ENCODE measurements at regions not wholly inside any gene's neighbourhood (a gene's known extent, or its start where the extent isn't known, plus 50 kb on each side); places are given as distances from the start of the nearest gene placed in this dataset.

DNA sequence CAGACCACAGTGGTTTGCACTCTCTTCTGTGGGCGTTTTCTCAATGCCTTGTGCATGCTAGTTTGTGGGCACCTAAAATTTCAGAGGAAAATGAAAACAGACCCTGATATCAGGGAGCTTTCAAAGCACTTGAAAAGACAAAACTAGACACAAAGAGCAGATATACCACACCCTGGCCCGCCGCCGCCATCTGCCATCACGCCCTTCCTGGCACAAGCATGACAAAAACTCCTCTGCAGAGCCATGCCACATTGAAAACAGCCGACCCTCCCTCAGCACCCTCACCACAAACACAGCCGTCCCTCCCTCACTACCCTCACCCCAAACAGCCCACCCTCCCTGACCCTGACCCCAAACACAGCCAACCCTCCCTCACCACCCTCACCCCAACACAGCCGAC, 84.8 kb upstream of the RAB6C start:
- H2AFZ ChIP-seq: no peak overlapping the region
- no peaks in the 10 kb centered on the region for H3F3A ChIP-seq (ENCODE audit: insufficient read depth, low read depth)
- no peaks in the 10 kb centered on the region for H3K79me2 ChIP-seq (ENCODE audit: low read depth)
- no peaks in the 10 kb centered on the region for H4K20me1 ChIP-seq (ENCODE audit: insufficient read depth)
- no peak overlapping the region for H3K4me2 ChIP-seq
- ChIA-PET POLR2A (ENCODE audit: unreplicated experiment) (no interaction called here), CTCF (no interaction called here)
- no peak for DNase-seq
- no peak overlapping the region for H3K27ac ChIP-seq
- no peaks in the 10 kb centered on the region for H3K4me1 ChIP-seq (replicated peaks; ENCODE audit: insufficient read depth)
- no peaks in the 10 kb centered on the region for H3K9me2 ChIP-seq (ENCODE audit: insufficient read depth)
- no TSS peak for BruUV-seq (replicated peaks)
- peaks cover 29% of the 10 kb centered on the region for H3K27me3 ChIP-seq (ENCODE audit: insufficient read depth, low read depth)
- H3K4me3 ChIP-seq: no peak overlapping the region
- H3K36me3 ChIP-seq (ENCODE audit: low read depth): no peaks in the 10 kb centered on the region
- no peaks in the 10 kb centered on the region for H3K9me3 ChIP-seq (ENCODE audit: insufficient read depth, low read depth)
- TF ChIP-seq, protein P1, sequence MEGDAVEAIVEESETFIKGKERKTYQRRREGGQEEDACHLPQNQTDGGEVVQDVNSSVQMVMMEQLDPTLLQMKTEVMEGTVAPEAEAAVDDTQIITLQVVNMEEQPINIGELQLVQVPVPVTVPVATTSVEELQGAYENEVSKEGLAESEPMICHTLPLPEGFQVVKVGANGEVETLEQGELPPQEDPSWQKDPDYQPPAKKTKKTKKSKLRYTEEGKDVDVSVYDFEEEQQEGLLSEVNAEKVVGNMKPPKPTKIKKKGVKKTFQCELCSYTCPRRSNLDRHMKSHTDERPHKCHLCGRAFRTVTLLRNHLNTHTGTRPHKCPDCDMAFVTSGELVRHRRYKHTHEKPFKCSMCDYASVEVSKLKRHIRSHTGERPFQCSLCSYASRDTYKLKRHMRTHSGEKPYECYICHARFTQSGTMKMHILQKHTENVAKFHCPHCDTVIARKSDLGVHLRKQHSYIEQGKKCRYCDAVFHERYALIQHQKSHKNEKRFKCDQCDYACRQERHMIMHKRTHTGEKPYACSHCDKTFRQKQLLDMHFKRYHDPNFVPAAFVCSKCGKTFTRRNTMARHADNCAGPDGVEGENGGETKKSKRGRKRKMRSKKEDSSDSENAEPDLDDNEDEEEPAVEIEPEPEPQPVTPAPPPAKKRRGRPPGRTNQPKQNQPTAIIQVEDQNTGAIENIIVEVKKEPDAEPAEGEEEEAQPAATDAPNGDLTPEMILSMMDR (conservative IDR thresholded peaks at IDR 0.05): no peak
- TF ChIP-seq EZH2 (IDR thresholded peaks at IDR 0.05; ENCODE audit: low read depth): no peak
- intact Hi-C loops (cut with micrococcal nuclease; ENCODE audit: unreplicated experiment): no loop called here

DNA sequence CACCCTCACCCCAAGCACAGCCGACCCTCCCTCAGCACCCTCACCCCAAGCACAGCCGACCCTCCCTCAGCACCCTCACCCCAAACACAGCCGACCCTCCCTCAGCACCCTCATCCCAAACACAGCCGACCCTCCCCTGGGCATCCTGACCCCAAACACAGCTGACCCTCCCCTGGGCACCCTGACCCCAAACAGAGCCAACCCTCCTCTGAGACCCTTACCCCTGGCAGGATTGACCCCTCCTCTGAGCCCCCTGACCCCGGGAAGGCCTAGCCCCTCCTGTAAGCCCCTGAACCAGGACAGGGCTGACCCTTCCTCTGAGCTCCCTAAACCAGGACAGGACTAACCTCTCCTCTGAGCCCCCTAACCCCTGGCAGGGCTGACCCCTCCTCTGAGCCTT, 84.4 kb upstream of the RAB6C start:
- H3F3A ChIP-seq (ENCODE audit: insufficient read depth, low read depth): no peaks in the 10 kb centered on the region
- H3K36me3 ChIP-seq (ENCODE audit: low read depth): no peaks in the 10 kb centered on the region
- H3K9me3 ChIP-seq (ENCODE audit: insufficient read depth, low read depth): no peaks in the 10 kb centered on the region
- no peak for TF ChIP-seq EZH2 (IDR thresholded peaks at IDR 0.05; ENCODE audit: low read depth)
- TF ChIP-seq, protein P1 (conservative IDR thresholded peaks at IDR 0.05): no peak
- DNase-seq: no peak
- ChIA-PET POLR2A (ENCODE audit: unreplicated experiment) (no interaction called here), CTCF (no interaction called here)
- no peaks in the 10 kb centered on the region for H3K79me2 ChIP-seq (ENCODE audit: low read depth)
- H3K9me2 ChIP-seq (ENCODE audit: insufficient read depth): no peaks in the 10 kb centered on the region
- no peak overlapping the region for H3K4me2 ChIP-seq
- H3K4me1 ChIP-seq (replicated peaks; ENCODE audit: insufficient read depth): no peaks in the 10 kb centered on the region
- no peak overlapping the region for H3K27ac ChIP-seq
- peaks cover 29% of the 10 kb centered on the region for H3K27me3 ChIP-seq (ENCODE audit: insufficient read depth, low read depth)
- no peaks in the 10 kb centered on the region for H4K20me1 ChIP-seq (ENCODE audit: insufficient read depth)
- no peak overlapping the region for H3K4me3 ChIP-seq
- BruUV-seq (replicated peaks): no TSS peak
- intact Hi-C loops (cut with micrococcal nuclease; ENCODE audit: unreplicated experiment): no loop called here
- no peak overlapping the region for H2AFZ ChIP-seq

DNA sequence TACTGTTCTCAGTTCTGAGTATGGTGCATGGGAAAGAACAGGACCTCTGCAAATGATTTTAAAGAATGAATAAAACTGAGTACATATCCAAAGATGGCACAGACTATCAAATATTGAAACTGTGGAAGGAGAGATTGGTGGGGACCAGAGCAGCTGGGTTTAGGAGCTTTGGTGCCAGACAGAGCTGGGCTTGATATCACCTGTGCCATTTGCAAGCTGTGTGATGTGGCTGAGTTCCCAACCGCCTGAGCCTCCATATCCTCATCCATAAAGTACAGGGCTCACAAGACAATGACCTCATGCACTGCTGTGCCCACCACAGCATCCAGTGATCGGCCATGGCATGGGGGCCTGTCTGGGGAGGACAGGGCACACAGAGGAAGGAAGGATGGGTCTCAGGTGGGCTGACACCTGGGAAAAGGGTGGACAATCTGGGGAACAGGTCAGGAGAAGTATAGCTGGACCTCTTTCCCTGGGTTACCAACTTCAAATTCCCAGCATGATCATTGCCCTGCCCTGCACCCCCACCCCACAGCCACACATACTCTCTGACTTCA, 83.9 kb upstream of the RAB6C start:
- POLR2A ChIA-PET (ENCODE audit: unreplicated experiment): no interaction called here
- no peaks in the 10 kb centered on the region for H3K9me3 ChIP-seq (ENCODE audit: insufficient read depth, low read depth)

More for the DNA sequence above, 83.9 kb upstream of the RAB6C start:
- Histone ChIP-seq H3K27me3 (ENCODE audit: insufficient read depth, low read depth) (peaks cover 29% of the 10 kb centered on the region), H3F3A (ENCODE audit: insufficient read depth, low read depth) (no peaks in the 10 kb centered on the region), H3K9me2 (ENCODE audit: insufficient read depth) (no peaks in the 10 kb centered on the region), H3K4me1 (replicated peaks; ENCODE audit: insufficient read depth) (no peaks in the 10 kb centered on the region), H3K36me3 (ENCODE audit: low read depth) (no peaks in the 10 kb centered on the region), H3K4me3 (no peak overlapping the region), H3K4me2 (no peak overlapping the region), H4K20me1 (ENCODE audit: insufficient read depth) (no peaks in the 10 kb centered on the region), H3K27ac (no peak overlapping the region), H2AFZ (no peak overlapping the region), H3K79me2 (ENCODE audit: low read depth) (no peaks in the 10 kb centered on the region)
- CTCF ChIA-PET: no interaction called here
- no peak for DNase-seq
- TF ChIP-seq, protein P1 (conservative IDR thresholded peaks at IDR 0.05): no peak
- TF ChIP-seq EZH2 (IDR thresholded peaks at IDR 0.05; ENCODE audit: low read depth): no peak
- intact Hi-C loops (cut with micrococcal nuclease; ENCODE audit: unreplicated experiment): no loop called here
- BruUV-seq (replicated peaks): no TSS peak
